ENCODE measurements at regions not wholly inside any gene's neighbourhood (a gene's known extent, or its start where the extent isn't known, plus 50 kb on each side); places are given as distances from the start of the nearest gene placed in this dataset.

- TF ChIP-seq CTCF (IDR thresholded peaks at IDR 0.05; ENCODE audit: low read depth, low read length) (no peak), EZH2phosphoT487 (IDR thresholded peaks at IDR 0.05; ENCODE audit: low read depth) (no peak)
Observed at GRCh38 chr3:26358405-26358804, 264.2 kb upstream of the LRRC3B start.

Measured in OCI-LY3 (cell line).